Breast epithelium (tissue), 3 donors: ENCODE measurements at regions not wholly inside any gene's neighbourhood (a gene's known extent, or its start where the extent isn't known, plus 50 kb on each side); places are given as distances from the start of the nearest gene placed in this dataset.

Experiments used
- CTCF ChIP-seq, 3 donors: fragments of 450-650 bp; IDR thresholded peaks; one replicate each; pipeline ENCODE4 v1.5.1; 2016 to 2017; ENCODE audit warnings: antibody characterized with exemption in 3 of 3, mild to moderate bottlenecking in 3 of 3, moderate library complexity in 3 of 3
- POLR2A ChIP-seq: fragments of 450-650 bp; IDR thresholded peaks from one replicate; pipeline ENCODE4 v1.6.1; 2016; ENCODE audit warnings: antibody characterized with exemption, mild to moderate bottlenecking, moderate library complexity
- POLR2AphosphoS5 ChIP-seq, 3 donors: sonication (generic); formaldehyde crosslinking; IDR thresholded peaks; one replicate each; pipeline ENCODE4 v1.6.1; 2017; ENCODE audit warnings: antibody characterized with exemption in 3 of 3

GRCh38 chr4:41320786-41321185 lies 64.1 kb downstream of the UCHL1 start:
- TF ChIP-seq CTCF (IDR thresholded peaks at IDR 0.05): no peak
- TF ChIP-seq POLR2A: no peak
- no peak for TF ChIP-seq POLR2AphosphoS5 (IDR thresholded peaks at IDR 0.05)
